GM19395 (cell line): ENCODE measurements at regions not wholly inside any gene's neighbourhood (a gene's known extent, or its start where the extent isn't known, plus 50 kb on each side); places are given as distances from the start of the nearest gene placed in this dataset.

Experiments used
- ATAC-seq: cut with Tn5 transposase; IDR thresholded peaks from one replicate; pipeline ENCODE4 v1.9.1; 2021; ENCODE audit warnings: mild to moderate bottlenecking, moderate library complexity; ENCODE audit not compliant: unreplicated experiment

- no peak for ATAC-seq
Observed at GRCh38 chr7:30212701-30213111, 71.7 kb upstream of the ZNRF2 start.

GRCh38 chr7:30213637-30214036 lies 70.8 kb upstream of the ZNRF2 start:
- no peak for ATAC-seq

GRCh38 chr7:30214651-30215137 lies 69.7 kb upstream of the ZNRF2 start:
- peak; percentile 66 for ATAC-seq

- no peak for ATAC-seq
Observed at GRCh38 chr7:30221764-30222163, 62.6 kb upstream of the ZNRF2 start.

- ATAC-seq: no peak
Observed at GRCh38 chr7:30222515-30223215, 61.7 kb upstream of the ZNRF2 start.

GRCh38 chr7:30223896-30224295 lies 60.5 kb upstream of the ZNRF2 start:
- ATAC-seq: no peak

GRCh38 chr7:30224511-30225062 lies 59.8 kb upstream of the ZNRF2 start:
- no peak for ATAC-seq

- ATAC-seq: peak; percentile 79
Observed at GRCh38 chr7:30225863-30226613, 58.4 kb upstream of the ZNRF2 start.

GRCh38 chr7:30226614-30227268 lies 57.7 kb upstream of the ZNRF2 start:
- no peak for ATAC-seq

GRCh38 chr7:30231271-30231670 lies 53.1 kb upstream of the ZNRF2 start:
- no peak for ATAC-seq

GRCh38 chr7:30232391-30232790 lies 52.0 kb upstream of the ZNRF2 start:
- no peak for ATAC-seq
